ENCODE measurements at regions not wholly inside any gene's neighbourhood (a gene's known extent, or its start where the extent isn't known, plus 50 kb on each side); places are given as distances from the start of the nearest gene placed in this dataset.

DNA sequence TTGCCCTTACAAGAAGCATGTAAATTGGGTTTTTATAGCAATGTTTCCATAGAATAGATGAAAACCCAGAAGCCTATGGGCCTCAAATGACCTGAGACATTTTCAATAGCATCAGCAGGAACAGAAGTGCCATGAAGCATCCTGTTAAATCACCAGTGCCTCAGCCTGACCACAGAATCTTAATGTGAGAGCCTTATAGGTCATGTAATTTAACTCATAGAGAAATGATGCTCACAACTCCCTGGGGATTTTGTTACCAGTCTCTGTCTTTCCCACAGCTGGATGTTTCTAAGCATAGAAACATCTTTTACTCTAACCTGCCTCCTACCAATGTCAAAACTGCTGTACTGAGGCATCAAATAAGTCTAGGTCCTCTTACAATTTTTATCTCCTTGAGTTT lies 295.8 kb upstream of the ACVR2A start:
- H3F3A ChIP-seq (ENCODE audit: low read length, unreplicated experiment): no peaks in the 10 kb centered on the region
- no peaks in the 10 kb centered on the region for H3K79me2 ChIP-seq (ENCODE audit: low read length)
- H3K4me3 ChIP-seq (ENCODE audit: low read length): no peak overlapping the region
- POLR2A ChIA-PET (ENCODE audit: unreplicated experiment): no interaction called here
- H3K27ac ChIP-seq (ENCODE audit: low read length): no peak overlapping the region
- ATAC-seq (no peak), DNase-seq (no peak)
- no peak overlapping the region for H2AFZ ChIP-seq (ENCODE audit: low read length)
- no peak for TF ChIP-seq EZH2 (IDR thresholded peaks at IDR 0.05; ENCODE audit: low read length, unreplicated experiment)
- TF ChIP-seq, protein P1, sequence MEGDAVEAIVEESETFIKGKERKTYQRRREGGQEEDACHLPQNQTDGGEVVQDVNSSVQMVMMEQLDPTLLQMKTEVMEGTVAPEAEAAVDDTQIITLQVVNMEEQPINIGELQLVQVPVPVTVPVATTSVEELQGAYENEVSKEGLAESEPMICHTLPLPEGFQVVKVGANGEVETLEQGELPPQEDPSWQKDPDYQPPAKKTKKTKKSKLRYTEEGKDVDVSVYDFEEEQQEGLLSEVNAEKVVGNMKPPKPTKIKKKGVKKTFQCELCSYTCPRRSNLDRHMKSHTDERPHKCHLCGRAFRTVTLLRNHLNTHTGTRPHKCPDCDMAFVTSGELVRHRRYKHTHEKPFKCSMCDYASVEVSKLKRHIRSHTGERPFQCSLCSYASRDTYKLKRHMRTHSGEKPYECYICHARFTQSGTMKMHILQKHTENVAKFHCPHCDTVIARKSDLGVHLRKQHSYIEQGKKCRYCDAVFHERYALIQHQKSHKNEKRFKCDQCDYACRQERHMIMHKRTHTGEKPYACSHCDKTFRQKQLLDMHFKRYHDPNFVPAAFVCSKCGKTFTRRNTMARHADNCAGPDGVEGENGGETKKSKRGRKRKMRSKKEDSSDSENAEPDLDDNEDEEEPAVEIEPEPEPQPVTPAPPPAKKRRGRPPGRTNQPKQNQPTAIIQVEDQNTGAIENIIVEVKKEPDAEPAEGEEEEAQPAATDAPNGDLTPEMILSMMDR (conservative IDR thresholded peaks at IDR 0.05; ENCODE audit: low read depth, low read length): no peak
- no peak for TF ChIP-seq EZH2phosphoT487 (IDR thresholded peaks at IDR 0.05; ENCODE audit: borderline replicate concordance, low read length)
- H3K36me3 ChIP-seq (ENCODE audit: low read depth, low read length): no peaks in the 10 kb centered on the region
- H3K9ac ChIP-seq (ENCODE audit: low read length): no peak overlapping the region
- H3K27me3 ChIP-seq (ENCODE audit: low read length): no peaks in the 10 kb centered on the region
- no peaks in the 10 kb centered on the region for H3K4me1 ChIP-seq (ENCODE audit: insufficient read depth, low read length)
- no peaks in the 10 kb centered on the region for H4K20me1 ChIP-seq (ENCODE audit: low read length)
- BruUV-seq (replicated peaks): no TSS peak
- intact Hi-C loops (cut with micrococcal nuclease): no loop called here
- no peak overlapping the region for H3K4me2 ChIP-seq (ENCODE audit: low read length)
- H3K9me2 ChIP-seq (replicated peaks; ENCODE audit: low read length): no peaks in the 10 kb centered on the region
- CTCF ChIA-PET: no interaction called here
- H3K9me3 ChIP-seq (ENCODE audit: low read length): no peaks in the 10 kb centered on the region

DNA sequence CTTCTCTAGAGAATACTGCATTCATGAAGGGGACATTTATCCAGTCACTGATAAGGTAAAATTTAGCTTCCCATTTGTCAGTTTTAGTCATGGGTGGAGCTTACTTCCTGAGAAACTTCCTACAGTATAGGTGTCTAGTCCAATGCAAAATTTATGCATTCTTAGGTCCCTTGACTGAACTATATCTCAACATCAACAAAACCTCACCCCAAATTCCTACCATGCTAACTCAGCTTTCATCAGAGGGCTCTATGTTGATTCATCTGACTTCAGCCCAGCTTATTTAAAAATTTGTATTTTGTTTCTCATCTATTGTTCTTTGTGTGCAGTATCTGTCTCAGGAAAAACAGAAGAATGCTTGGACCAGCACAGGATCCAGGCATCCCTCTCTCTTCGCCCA lies 296.4 kb upstream of the ACVR2A start:
- H3K27ac ChIP-seq (ENCODE audit: low read length): no peak overlapping the region
- no peaks in the 10 kb centered on the region for H3F3A ChIP-seq (ENCODE audit: low read length, unreplicated experiment)
- DNase-seq (no peak), ATAC-seq (no peak)
- no peaks in the 10 kb centered on the region for H4K20me1 ChIP-seq (ENCODE audit: low read length)
- no peak overlapping the region for H3K4me2 ChIP-seq (ENCODE audit: low read length)
- no peaks in the 10 kb centered on the region for H3K36me3 ChIP-seq (ENCODE audit: low read depth, low read length)
- no peaks in the 10 kb centered on the region for H3K9me3 ChIP-seq (ENCODE audit: low read length)
- H3K79me2 ChIP-seq (ENCODE audit: low read length): no peaks in the 10 kb centered on the region
- no peak overlapping the region for H3K4me3 ChIP-seq (ENCODE audit: low read length)
- H3K9me2 ChIP-seq (replicated peaks; ENCODE audit: low read length): no peaks in the 10 kb centered on the region
- no peak overlapping the region for H3K9ac ChIP-seq (ENCODE audit: low read length)
- CTCF ChIA-PET: no interaction called here
- POLR2A ChIA-PET (ENCODE audit: unreplicated experiment): no interaction called here
- no peaks in the 10 kb centered on the region for H3K27me3 ChIP-seq (ENCODE audit: low read length)
- BruUV-seq (replicated peaks): no TSS peak
- intact Hi-C loops (cut with micrococcal nuclease): no loop called here
- H3K4me1 ChIP-seq (ENCODE audit: insufficient read depth, low read length): no peaks in the 10 kb centered on the region
- H2AFZ ChIP-seq (ENCODE audit: low read length): no peak overlapping the region
- no peak for TF ChIP-seq EZH2phosphoT487 (IDR thresholded peaks at IDR 0.05; ENCODE audit: borderline replicate concordance, low read length)
- TF ChIP-seq EZH2 (IDR thresholded peaks at IDR 0.05; ENCODE audit: low read length, unreplicated experiment): no peak
- TF ChIP-seq, protein P1 (conservative IDR thresholded peaks at IDR 0.05; ENCODE audit: low read depth, low read length): no peak

DNA sequence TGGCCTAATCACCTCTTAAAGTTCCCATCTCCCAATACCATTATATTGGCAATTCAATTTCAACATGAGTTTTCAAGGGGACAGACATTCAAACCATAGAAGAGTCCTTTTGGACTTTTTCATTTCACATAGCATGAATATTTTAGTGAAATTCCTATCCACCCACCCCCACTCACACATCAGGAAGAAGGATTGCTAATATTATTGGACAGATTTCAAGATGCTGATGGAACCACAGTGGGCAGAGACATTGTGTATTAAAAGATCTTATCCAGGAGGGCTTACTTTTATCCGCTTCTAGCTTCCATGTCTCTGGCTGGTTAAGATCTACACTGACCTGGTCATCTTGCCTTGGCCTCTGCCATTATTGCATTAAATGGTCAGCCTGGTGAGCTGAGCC lies 297.4 kb upstream of the ACVR2A start:
- no peak overlapping the region for H3K4me3 ChIP-seq (ENCODE audit: low read length)
- ChIA-PET CTCF (no interaction called here), POLR2A (ENCODE audit: unreplicated experiment) (no interaction called here)
- H3K27me3 ChIP-seq (ENCODE audit: low read length): no peaks in the 10 kb centered on the region
- H3K79me2 ChIP-seq (ENCODE audit: low read length): no peaks in the 10 kb centered on the region
- no peaks in the 10 kb centered on the region for H3K4me1 ChIP-seq (ENCODE audit: insufficient read depth, low read length)
- BruUV-seq (replicated peaks): no TSS peak
- no peaks in the 10 kb centered on the region for H4K20me1 ChIP-seq (ENCODE audit: low read length)
- ATAC-seq (no peak), DNase-seq (no peak)
- H3K27ac ChIP-seq (ENCODE audit: low read length): no peak overlapping the region
- H2AFZ ChIP-seq (ENCODE audit: low read length): no peak overlapping the region
- H3K9ac ChIP-seq (ENCODE audit: low read length): no peak overlapping the region
- intact Hi-C loops (cut with micrococcal nuclease): no loop called here
- no peak overlapping the region for H3K4me2 ChIP-seq (ENCODE audit: low read length)
- H3K9me3 ChIP-seq (ENCODE audit: low read length): no peaks in the 10 kb centered on the region
- H3K36me3 ChIP-seq (ENCODE audit: low read depth, low read length): no peaks in the 10 kb centered on the region
- no peaks in the 10 kb centered on the region for H3K9me2 ChIP-seq (replicated peaks; ENCODE audit: low read length)
- no peaks in the 10 kb centered on the region for H3F3A ChIP-seq (ENCODE audit: low read length, unreplicated experiment)
- TF ChIP-seq, protein P1 (conservative IDR thresholded peaks at IDR 0.05; ENCODE audit: low read depth, low read length): no peak
- TF ChIP-seq EZH2 (IDR thresholded peaks at IDR 0.05; ENCODE audit: low read length, unreplicated experiment): no peak
- TF ChIP-seq EZH2phosphoT487 (IDR thresholded peaks at IDR 0.05; ENCODE audit: borderline replicate concordance, low read length): no peak

All from PC-3 (cell line).